ENCODE measurements at regions not wholly inside any gene's neighbourhood (a gene's known extent, or its start where the extent isn't known, plus 50 kb on each side); places are given as distances from the start of the nearest gene placed in this dataset.

DNA sequence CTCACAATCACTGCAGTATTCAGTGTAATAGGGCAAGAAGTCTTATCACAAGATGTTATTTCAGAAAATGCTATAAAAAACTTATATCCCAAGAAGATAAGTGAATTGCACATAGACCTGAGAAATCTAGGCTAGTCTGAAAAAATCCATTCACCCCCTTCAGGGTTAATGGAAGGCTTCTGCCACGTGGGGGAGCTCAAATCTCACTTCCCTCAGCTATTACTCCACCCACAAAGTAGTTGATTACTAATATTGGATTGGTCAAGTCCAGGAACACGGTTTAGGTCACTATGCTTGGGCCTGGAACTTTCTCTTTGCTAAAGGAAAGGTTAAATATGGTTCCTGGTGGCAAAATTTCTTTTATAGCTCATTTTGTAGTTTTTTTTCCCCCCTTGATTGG, 51.2 kb upstream of the ADAM23 start:
- TF ChIP-seq EZH2 (IDR thresholded peaks at IDR 0.05; ENCODE audit: insufficient read depth, poor library complexity, severe bottlenecking) (no peak), EZH2phosphoT487 (IDR thresholded peaks at IDR 0.05; ENCODE audit: insufficient read depth, low read depth) (no peak)
